ENCODE measurements at regions not wholly inside any gene's neighbourhood (a gene's known extent, or its start where the extent isn't known, plus 50 kb on each side); places are given as distances from the start of the nearest gene placed in this dataset.

GRCh38 chr2:71792926-71793761 lies 339.8 kb downstream of the DYSF start:
- no peak for DNase-seq (ENCODE audit: low read depth)

- no peak for DNase-seq (ENCODE audit: low read depth)
Observed at GRCh38 chr2:71791501-71792135, 338.3 kb downstream of the DYSF start.

GRCh38 chr2:71791061-71791450 lies 337.7 kb downstream of the DYSF start:
- no peak for DNase-seq (ENCODE audit: low read depth)

DNA sequence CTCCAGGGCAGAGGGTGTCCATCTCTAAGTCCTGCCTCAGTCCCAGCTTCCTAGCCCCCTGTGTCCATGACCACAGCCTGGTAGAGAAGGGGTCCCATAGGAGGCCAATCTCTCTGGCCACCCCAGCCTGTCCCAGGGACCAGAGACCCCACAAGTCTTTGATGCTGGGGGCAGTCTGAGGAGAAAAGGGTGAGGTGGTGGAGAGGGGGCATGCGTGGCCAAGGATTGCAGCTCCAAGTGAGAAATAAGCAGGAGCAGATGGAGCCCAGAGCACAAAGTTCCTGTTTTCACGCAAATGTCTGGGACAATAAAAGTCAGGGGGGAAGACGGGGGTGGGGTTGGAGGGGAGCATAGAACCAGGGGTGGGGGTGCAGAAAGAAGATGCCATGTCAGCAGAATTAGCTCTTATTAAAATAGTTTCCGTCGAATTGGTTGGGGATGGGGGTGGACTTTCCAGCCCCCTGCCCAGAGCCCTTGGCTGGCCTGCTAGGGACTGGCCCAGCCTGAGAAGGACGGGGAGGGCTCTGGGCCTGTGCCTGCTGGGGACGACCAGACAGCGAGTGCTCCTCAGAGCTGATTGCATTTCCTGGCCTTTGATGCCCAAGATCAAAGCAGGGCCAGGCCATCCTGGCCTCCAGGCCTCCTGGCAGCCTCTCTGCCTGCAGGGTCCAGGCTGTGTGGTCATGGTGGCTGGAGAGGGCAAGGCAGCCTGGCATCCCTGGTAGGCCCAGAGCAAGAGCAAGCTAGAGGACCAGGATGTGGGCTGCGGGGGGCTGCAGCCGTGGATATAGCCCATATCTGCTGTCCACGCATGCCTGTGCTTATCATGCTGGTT lies 337.1 kb downstream of the DYSF start:
- DNase-seq (ENCODE audit: low read depth): no peak

- no peak for DNase-seq (ENCODE audit: low read depth)
Observed at GRCh38 chr2:71789556-71790204, 336.3 kb downstream of the DYSF start.

DNA sequence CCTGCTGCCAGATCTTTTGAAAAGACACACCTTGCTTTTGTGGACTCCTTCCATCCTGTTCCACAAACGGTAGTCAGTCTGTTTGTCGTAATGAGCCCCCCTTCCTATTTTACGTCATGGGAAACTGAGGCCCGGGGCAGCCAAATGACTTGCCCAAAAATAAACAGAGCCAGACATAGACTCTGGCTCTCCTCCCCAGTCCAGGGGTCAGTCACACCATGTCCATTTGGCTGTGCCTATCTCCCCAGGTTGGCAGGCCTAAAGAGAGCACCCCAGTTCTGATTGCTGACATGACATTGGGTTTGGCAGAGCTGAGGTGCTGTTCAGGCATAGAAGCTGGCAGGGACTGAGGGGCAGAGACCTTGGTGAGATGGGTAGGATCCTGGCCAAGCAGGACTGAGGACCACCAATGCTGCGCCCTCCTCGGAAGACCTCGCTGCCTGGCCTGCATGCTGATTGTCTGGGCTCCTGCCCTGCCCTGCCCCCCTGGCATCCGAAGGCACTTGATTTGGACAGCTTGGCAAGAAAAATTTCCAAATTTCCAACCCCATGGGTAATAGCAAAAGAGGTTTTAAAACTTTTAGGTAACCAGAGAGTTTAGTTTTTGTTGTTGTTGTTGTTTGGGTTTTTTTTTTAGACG lies 335.4 kb downstream of the DYSF start:
- DNase-seq (ENCODE audit: low read depth): no peak

DNA sequence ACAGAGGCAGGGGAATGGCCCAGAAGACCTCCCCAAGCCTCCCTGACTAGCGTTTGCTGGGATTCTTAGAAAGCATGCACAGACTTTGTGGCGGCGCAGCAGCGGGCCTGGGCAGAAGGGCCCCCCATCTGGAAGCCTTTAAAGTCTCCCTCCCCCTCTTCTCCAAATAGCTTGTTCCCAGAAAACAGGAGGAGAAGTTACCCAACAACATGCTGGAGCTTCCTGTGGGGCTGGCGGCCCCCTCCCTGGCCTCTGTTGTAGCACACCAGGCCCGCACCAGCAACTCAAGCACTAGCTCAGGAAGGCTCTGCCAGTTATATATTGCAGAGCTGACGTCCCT lies 334.8 kb downstream of the DYSF start:
- no peak for DNase-seq (ENCODE audit: low read depth)

GRCh38 chr2:71787476-71788185 lies 334.3 kb downstream of the DYSF start:
- DNase-seq (ENCODE audit: low read depth): no peak

DNA sequence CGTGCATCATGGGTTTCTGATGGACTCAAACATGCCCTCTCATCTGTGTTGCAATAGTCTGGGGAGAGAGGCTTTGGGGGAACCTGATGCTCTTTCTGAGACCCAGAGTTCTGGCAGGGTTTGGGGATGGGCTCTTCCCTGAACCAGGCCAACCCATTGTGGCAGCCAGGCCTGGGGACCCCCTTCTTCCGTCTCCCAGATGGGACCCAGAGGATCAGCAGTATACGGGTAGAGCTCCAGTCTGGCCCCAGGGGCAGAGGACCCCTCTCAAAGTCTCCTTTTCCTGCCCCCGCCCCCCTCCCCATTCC lies 333.7 kb downstream of the DYSF start:
- no peak for DNase-seq (ENCODE audit: low read depth)

DNA sequence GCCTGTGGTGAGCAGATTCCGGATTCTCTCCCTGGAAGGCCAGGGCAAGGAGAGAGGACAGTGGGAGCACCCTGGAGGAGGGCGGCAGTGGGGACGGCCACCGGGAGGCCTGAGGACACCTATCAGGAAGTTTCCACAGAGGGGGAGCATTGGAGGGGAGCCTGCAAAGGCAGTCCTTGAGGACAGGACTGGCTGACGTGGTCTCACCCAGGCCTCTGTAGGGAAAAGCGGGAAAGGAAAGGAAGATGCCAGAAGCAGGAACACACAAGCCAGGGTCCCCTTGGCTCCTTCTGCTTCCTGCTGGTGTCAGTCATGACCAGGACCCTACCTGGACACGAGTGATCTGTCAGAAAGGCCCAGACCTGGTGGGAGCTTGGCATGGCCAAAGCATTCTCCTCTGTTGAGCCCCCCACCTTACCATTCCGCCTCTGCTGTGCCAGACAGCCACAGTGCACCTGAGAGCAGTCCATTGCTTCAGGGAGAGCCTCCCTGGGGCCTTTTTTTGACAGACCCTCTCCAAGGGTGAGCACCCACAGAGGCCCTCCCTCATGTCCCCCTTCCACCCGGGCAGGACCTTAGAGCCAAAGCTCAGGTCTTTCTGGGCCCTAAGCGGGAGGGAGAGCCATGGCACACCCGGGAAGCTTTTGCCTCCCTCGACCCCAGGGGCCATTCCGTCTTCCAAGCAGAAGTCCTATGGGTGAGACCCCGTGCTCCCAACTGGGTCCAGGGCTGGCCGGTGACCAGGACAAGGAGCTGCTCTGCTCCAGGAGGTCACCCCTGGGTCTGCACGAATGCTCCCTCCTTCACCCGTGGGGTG lies 333.1 kb downstream of the DYSF start:
- no peak for DNase-seq (ENCODE audit: low read depth)

DNA sequence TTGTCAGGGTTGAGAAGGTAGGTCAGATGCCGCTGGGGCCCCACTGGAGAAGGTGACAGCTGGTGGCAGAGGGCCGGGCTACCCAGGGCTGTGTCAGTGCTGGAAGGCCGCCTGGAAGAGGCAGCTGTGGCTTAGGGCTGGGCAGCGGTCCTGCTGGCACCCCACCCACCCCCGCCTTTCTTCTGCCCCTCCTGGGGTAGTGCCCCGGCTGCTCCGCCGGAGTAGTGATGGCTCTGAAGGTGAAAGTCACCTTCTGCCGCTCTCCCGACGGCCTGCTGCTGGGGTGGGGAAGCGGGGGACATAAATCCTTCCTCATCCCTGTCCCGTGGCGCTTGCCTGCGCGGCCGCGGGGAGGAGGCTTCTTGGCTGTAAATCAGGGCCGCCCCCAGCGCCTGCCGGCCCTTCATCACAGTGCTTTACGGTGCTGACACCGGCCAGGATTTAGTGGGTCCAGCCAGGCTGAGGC lies 332.2 kb downstream of the DYSF start:
- no peak for DNase-seq (ENCODE audit: low read depth)

GRCh38 chr2:71784734-71785511 lies 331.6 kb downstream of the DYSF start:
- no peak for DNase-seq (ENCODE audit: low read depth)

GRCh38 chr2:71783815-71784214 lies 330.5 kb downstream of the DYSF start:
- DNase-seq (ENCODE audit: low read depth): no peak

DNA sequence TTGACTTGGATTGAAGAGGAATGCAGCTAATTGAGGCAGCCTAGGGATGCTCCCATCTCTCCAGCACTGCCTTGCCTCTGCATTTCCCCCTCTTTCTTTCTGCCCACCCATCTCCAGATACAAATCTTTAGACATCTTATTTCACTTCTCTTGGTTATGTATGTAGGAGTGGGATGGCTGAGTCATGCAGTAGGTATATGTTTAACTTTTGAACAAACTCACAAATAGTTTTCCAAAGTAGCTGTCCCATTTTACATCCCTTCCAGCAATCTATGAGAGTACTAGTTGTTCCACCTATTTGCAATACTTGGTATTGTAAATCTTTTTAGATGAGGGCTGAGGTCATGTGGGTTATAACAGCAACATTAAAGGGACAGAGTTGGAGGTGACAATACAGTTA lies 329.9 kb downstream of the DYSF start:
- no peak for DNase-seq (ENCODE audit: low read depth)

- no peak for DNase-seq (ENCODE audit: low read depth)
Observed at GRCh38 chr2:71782323-71782722, 329.0 kb downstream of the DYSF start.

GRCh38 chr2:71781695-71782228 lies 328.4 kb downstream of the DYSF start:
- DNase-seq (ENCODE audit: low read depth): no peak

GRCh38 chr2:71780162-71780561 lies 326.8 kb downstream of the DYSF start:
- no peak for DNase-seq (ENCODE audit: low read depth)

DNA sequence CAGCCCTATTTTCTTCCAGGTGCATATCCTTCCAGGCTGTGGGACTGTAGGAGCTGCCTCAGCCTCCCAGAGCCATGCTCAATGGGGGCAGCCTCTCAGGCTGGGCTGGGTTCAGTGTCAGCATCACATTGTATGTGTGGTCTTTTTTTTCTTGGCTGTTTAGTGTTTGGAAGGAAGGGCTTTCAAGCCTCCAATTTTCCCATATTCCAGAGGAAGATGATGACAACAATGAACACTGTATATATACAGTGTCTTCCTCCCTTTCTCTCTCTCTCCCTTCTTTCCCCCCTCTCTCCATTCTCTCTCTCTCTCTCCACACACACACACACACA lies 326.4 kb downstream of the DYSF start:
- DNase-seq (ENCODE audit: low read depth): no peak

All from forelimb muscle (tissue), 1 donor.